ENCODE measurements at regions not wholly inside any gene's neighbourhood (a gene's known extent, or its start where the extent isn't known, plus 50 kb on each side); places are given as distances from the start of the nearest gene placed in this dataset.
"Not testable (repeated sequence)": the region's sequence is repeated elsewhere in the genome, so short reads cannot be mapped to it uniquely, and the experiment has no call there.

GRCh38 chr16:72657164-72657563 lies 390.8 kb downstream of the ZFHX3 start:
- DNase-seq, result no peak

- DNase-seq, result no peak
Measured at GRCh38 chr16:72654535-72654934, 393.4 kb downstream of the ZFHX3 start.

GRCh38 chr16:72649254-72649944 lies 398.5 kb downstream of the ZFHX3 start:
- DNase-seq, result no peak

GRCh38 chr16:72646615-72647014 lies 401.3 kb downstream of the ZFHX3 start:
- no peak for DNase-seq

GRCh38 chr16:72645538-72645937 lies 402.4 kb downstream of the ZFHX3 start:
- peak; percentile 11 for DNase-seq

- DNase-seq, result no peak
Measured at GRCh38 chr16:72644911-72645310, 403.0 kb downstream of the ZFHX3 start.

- DNase-seq, result no peak
Measured at GRCh38 chr16:72639494-72639893, 408.4 kb downstream of the ZFHX3 start.

GRCh38 chr16:72637306-72637705 lies 410.6 kb downstream of the ZFHX3 start:
- peak; percentile 58 for DNase-seq

- DNase-seq, result no peak
Measured at GRCh38 chr16:72635694-72636093, 412.2 kb downstream of the ZFHX3 start.

GRCh38 chr16:72635104-72635503 lies 412.8 kb downstream of the ZFHX3 start:
- no peak for DNase-seq

GRCh38 chr16:72627182-72627896 lies 420.6 kb downstream of the ZFHX3 start:
- DNase-seq, result not testable (repeated sequence)

GRCh38 chr16:72626623-72627022 lies 421.3 kb downstream of the ZFHX3 start:
- no peak for DNase-seq

- DNase-seq, result no peak
Measured at GRCh38 chr16:72621651-72622050, 426.3 kb downstream of the ZFHX3 start.

- DNase-seq, result no peak
Measured at GRCh38 chr16:72620853-72621252, 427.1 kb downstream of the ZFHX3 start.

- DNase-seq, result no peak
Measured at GRCh38 chr16:72620348-72620747, 427.6 kb downstream of the ZFHX3 start.

- no peak for DNase-seq
Measured at GRCh38 chr16:72615856-72616255, 432.1 kb downstream of the ZFHX3 start.

- no peak for DNase-seq
Measured at GRCh38 chr16:72612718-72613117, 435.2 kb downstream of the ZFHX3 start.

GRCh38 chr16:72612256-72612655 lies 435.7 kb downstream of the ZFHX3 start:
- DNase-seq, result peak; percentile 60

GRCh38 chr16:72609933-72610332 lies 438.0 kb upstream of the PMFBP1 start:
- no peak for DNase-seq

GRCh38 chr16:72609066-72609465 lies 437.1 kb upstream of the PMFBP1 start:
- DNase-seq, result no peak

- no peak for DNase-seq
Measured at GRCh38 chr16:72604375-72604774, 432.4 kb upstream of the PMFBP1 start.

GRCh38 chr16:72602499-72602898 lies 430.5 kb upstream of the PMFBP1 start:
- DNase-seq, result no peak

- DNase-seq, result no peak
Measured at GRCh38 chr16:72598696-72599095, 426.7 kb upstream of the PMFBP1 start.

GRCh38 chr16:72597938-72598337 lies 426.0 kb upstream of the PMFBP1 start:
- no peak for DNase-seq

Data from fibroblast of skin of back (primary cell).